MCF 10A (cell line): ENCODE measurements at regions not wholly inside any gene's neighbourhood (a gene's known extent, or its start where the extent isn't known, plus 50 kb on each side); places are given as distances from the start of the nearest gene placed in this dataset.

Experiments
- BruUV-seq: library from RNA; stranded (reverse); fragments of 400-500 nt; replicated peaks from 2 replicates; lab custom pipeline; 2021; lab: Mats Ljungman, UMichigan
- CTCF ChIA-PET: fragments of 300-600 bp; sonication (Branson Sonifier 250); formaldehyde crosslinking; extraction: SDS; loops from one replicate; lab custom pipeline; 2021; ENCODE audit warnings: antibody characterized with exemption, inconsistent platforms; lab: Yijun Ruan, JAX
- POLR2A ChIA-PET: fragments of 300-600, 350-650 bp; sonication (Branson Sonifier 250); formaldehyde crosslinking; extraction: SDS; loops from one replicate; lab custom pipeline; 2020; ENCODE audit warnings: antibody characterized with exemption, inconsistent platforms; lab: Yijun Ruan, JAX
- DNase-seq: peaks from one replicate; pipeline ENCODE4 v3.0.0-alpha.2; 2018; ENCODE audit not compliant: unreplicated experiment
- H3K27ac Mint-ChIP-seq: one replicate; pipeline ENCODE4 v1.8.0; 2022; ENCODE audit warnings: mild to moderate bottlenecking, low read depth, mixed read lengths; ENCODE audit not compliant: unreplicated experiment
- H3K27me3 Mint-ChIP-seq: one replicate; pipeline ENCODE4 v1.8.0; 2022; ENCODE audit warnings: mixed read lengths; ENCODE audit not compliant: insufficient read depth, unreplicated experiment
- H3K36me3 Mint-ChIP-seq: one replicate; pipeline ENCODE4 v1.8.0; 2022; ENCODE audit warnings: mild to moderate bottlenecking, moderate library complexity, mixed read lengths; ENCODE audit not compliant: insufficient read depth, unreplicated experiment
- H3K4me1 Mint-ChIP-seq: one replicate; pipeline ENCODE4 v1.8.0; 2022; ENCODE audit warnings: mixed read lengths; ENCODE audit not compliant: insufficient read depth, unreplicated experiment
- H3K4me3 Mint-ChIP-seq: one replicate; pipeline ENCODE4 v1.8.0; 2022; ENCODE audit warnings: mild to moderate bottlenecking, moderate library complexity, mixed read lengths; ENCODE audit not compliant: unreplicated experiment
- H3K9me3 Mint-ChIP-seq: one replicate; pipeline ENCODE4 v1.8.0; 2022; ENCODE audit warnings: mixed read lengths; ENCODE audit not compliant: unreplicated experiment
- intact Hi-C: fragments of 100-400 bp; cut with micrococcal nuclease; formaldehyde crosslinking; loops from 2 replicates; pipeline ENCODE4 v1.14.1; 2022
- TF ChIP-seq, protein P1 (sequence below): fragments of 200-600 bp; IDR thresholded peaks from one replicate; pipeline ENCODE4 v1.8.0; 2022; ENCODE audit warnings: antibody characterized with exemption, mild to moderate bottlenecking; ENCODE audit not compliant: unreplicated experiment

DNA sequence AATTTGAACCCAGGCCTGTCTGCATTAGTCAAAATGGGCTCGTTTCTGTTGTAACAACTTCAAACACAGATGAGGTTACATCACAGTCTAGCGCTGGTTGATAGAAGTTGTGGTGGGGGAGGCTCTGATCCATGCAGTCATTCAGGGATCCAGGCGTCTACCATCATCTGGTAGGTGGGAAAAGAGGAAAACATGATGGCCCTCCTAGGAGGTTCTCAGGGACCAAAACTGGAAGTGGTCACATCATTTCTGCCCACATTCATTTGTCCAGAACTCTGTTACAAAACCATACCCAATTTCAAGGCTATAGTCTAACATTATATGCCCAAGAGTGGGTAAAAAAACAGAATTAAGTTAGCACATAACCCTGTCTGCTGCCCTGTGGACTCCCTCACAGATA lies 135.1 kb downstream of the PHETA1 start:
- Mint-ChIP-seq H3K36me3 (no peaks in the 10 kb centered on the region), H3K4me3 (no peak overlapping the region), H3K4me1 (no peaks in the 10 kb centered on the region), H3K27ac (no peak overlapping the region), H3K9me3 (no peaks in the 10 kb centered on the region), H3K27me3 (peaks cover 73% of the 10 kb centered on the region)
- POLR2A ChIA-PET, result no interaction called here
- no TSS peak for BruUV-seq
- TF ChIP-seq, protein P1, sequence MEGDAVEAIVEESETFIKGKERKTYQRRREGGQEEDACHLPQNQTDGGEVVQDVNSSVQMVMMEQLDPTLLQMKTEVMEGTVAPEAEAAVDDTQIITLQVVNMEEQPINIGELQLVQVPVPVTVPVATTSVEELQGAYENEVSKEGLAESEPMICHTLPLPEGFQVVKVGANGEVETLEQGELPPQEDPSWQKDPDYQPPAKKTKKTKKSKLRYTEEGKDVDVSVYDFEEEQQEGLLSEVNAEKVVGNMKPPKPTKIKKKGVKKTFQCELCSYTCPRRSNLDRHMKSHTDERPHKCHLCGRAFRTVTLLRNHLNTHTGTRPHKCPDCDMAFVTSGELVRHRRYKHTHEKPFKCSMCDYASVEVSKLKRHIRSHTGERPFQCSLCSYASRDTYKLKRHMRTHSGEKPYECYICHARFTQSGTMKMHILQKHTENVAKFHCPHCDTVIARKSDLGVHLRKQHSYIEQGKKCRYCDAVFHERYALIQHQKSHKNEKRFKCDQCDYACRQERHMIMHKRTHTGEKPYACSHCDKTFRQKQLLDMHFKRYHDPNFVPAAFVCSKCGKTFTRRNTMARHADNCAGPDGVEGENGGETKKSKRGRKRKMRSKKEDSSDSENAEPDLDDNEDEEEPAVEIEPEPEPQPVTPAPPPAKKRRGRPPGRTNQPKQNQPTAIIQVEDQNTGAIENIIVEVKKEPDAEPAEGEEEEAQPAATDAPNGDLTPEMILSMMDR, result no peak
- CTCF ChIA-PET, result no interaction called here
- no peak for DNase-seq
- intact Hi-C loops, result no loop called here

- DNase-seq, result no peak
- ChIA-PET CTCF (no interaction called here), POLR2A (no interaction called here)
- peaks cover 42% of the 10 kb centered on the region for H3K27me3 Mint-ChIP-seq
- no peaks in the 10 kb centered on the region for H3K9me3 Mint-ChIP-seq
- H3K36me3 Mint-ChIP-seq, result no peaks in the 10 kb centered on the region
- TF ChIP-seq, protein P1, result no peak
- no peaks in the 10 kb centered on the region for H3K4me1 Mint-ChIP-seq
- no peak overlapping the region for H3K4me3 Mint-ChIP-seq
- no peak overlapping the region for H3K27ac Mint-ChIP-seq
- intact Hi-C loops, result no loop called here
- BruUV-seq, result no TSS peak
Observed at GRCh38 chr12:111230649-111231048, 138.2 kb downstream of the PHETA1 start.

- TF ChIP-seq, protein P1, result no peak
- intact Hi-C loops, result no loop called here
- no peak for DNase-seq
- POLR2A ChIA-PET, result no interaction called here
- H3K4me1 Mint-ChIP-seq, result no peaks in the 10 kb centered on the region
- CTCF ChIA-PET, result no interaction called here
- no peak overlapping the region for H3K27ac Mint-ChIP-seq
- H3K27me3 Mint-ChIP-seq, result peaks cover 26% of the 10 kb centered on the region
- H3K4me3 Mint-ChIP-seq, result no peak overlapping the region
- no TSS peak for BruUV-seq
- no peaks in the 10 kb centered on the region for H3K9me3 Mint-ChIP-seq
- no peaks in the 10 kb centered on the region for H3K36me3 Mint-ChIP-seq
Observed at GRCh38 chr12:111228916-111229666, 139.8 kb downstream of the PHETA1 start.

GRCh38 chr12:111227476-111228420 lies 141.1 kb downstream of the PHETA1 start:
- CTCF ChIA-PET, result no interaction called here
- TF ChIP-seq, protein P1, result no peak
- no peak overlapping the region for H3K4me3 Mint-ChIP-seq
- peaks cover 13% of the 10 kb centered on the region for H3K27me3 Mint-ChIP-seq
- POLR2A ChIA-PET, result no interaction called here
- DNase-seq, result no peak
- no peaks in the 10 kb centered on the region for H3K36me3 Mint-ChIP-seq
- H3K9me3 Mint-ChIP-seq, result no peaks in the 10 kb centered on the region
- intact Hi-C loops, result no loop called here
- no TSS peak for BruUV-seq
- H3K4me1 Mint-ChIP-seq, result no peaks in the 10 kb centered on the region
- H3K27ac Mint-ChIP-seq, result no peak overlapping the region
